GM12878 (cell line): ENCODE measurements at regions not wholly inside any gene's neighbourhood (a gene's known extent, or its start where the extent isn't known, plus 50 kb on each side); places are given as distances from the start of the nearest gene placed in this dataset.

Source experiments
- CTCF ChIP-seq, 3 experiments: IDR thresholded peaks in 2 of 3; conservative IDR thresholded peaks in 1 of 3; 2 replicates each; pipeline ENCODE4 v1.5.1; 2011; ENCODE audit warnings: low read depth in 3 of 3, low read length in 3 of 3, mild to moderate bottlenecking in 3 of 3, control low read depth in 2 of 3, moderate library complexity in 2 of 3, inconsistent platforms in 1 of 3, mixed read lengths in 1 of 3; ENCODE audit not compliant: control insufficient read depth in 2 of 3, insufficient read depth in 1 of 3; ENCODE audit errors: extremely low read depth in 1 of 3
- ESRRA ChIP-seq: IDR thresholded peaks from 2 replicates; pipeline ENCODE4 v1.6.1; 2012; ENCODE audit warnings: mild to moderate bottlenecking, low read length, improper control_type of control experiment
- EZH2 ChIP-seq: IDR thresholded peaks from 2 replicates; pipeline ENCODE4 v1.6.1; 2012; ENCODE audit warnings: low read depth, mild to moderate bottlenecking, control low read depth, inconsistent platforms, low read length, borderline replicate concordance; ENCODE audit not compliant: control insufficient read depth
- POLR2A ChIP-seq: IDR thresholded peaks from 2 replicates; pipeline ENCODE4 v1.6.1; 2011; ENCODE audit warnings: low read depth, mild to moderate bottlenecking, low read length
- SIX5 ChIP-seq: IDR thresholded peaks from 2 replicates; pipeline ENCODE4 v1.6.1; 2011; ENCODE audit warnings: mild to moderate bottlenecking, low read depth, low read length, moderate library complexity; ENCODE audit not compliant: severe bottlenecking
- YY1 ChIP-seq: IDR thresholded peaks from 2 replicates; pipeline ENCODE4 v1.6.1; 2011; ENCODE audit warnings: low read depth, mild to moderate bottlenecking, low read length
- TF ChIP-seq, protein P1 (sequence below): IDR thresholded peaks from 2 replicates; pipeline ENCODE4 v1.6.1; 2012; ENCODE audit warnings: low read depth, low read length, improper control_type of control experiment

GRCh38 chr12:116384175-116384574 lies 106.7 kb upstream of the MED13L start:
- TF ChIP-seq ESRRA, result no peak
- TF ChIP-seq YY1, result no peak
- TF ChIP-seq SIX5, result no peak
- no peak for TF ChIP-seq EZH2
- no peak for TF ChIP-seq CTCF (IDR thresholded peaks at IDR 0.05 in 2 of 3, conservative IDR thresholded peaks at IDR 0.05 in 1 of 3; ENCODE audit: control insufficient read depth in 2 of 3, extremely low read depth in 1 of 3, insufficient read depth in 1 of 3, low read depth in 3 of 3, low read length in 3 of 3)
- no peak for TF ChIP-seq POLR2A
- TF ChIP-seq, protein P1, sequence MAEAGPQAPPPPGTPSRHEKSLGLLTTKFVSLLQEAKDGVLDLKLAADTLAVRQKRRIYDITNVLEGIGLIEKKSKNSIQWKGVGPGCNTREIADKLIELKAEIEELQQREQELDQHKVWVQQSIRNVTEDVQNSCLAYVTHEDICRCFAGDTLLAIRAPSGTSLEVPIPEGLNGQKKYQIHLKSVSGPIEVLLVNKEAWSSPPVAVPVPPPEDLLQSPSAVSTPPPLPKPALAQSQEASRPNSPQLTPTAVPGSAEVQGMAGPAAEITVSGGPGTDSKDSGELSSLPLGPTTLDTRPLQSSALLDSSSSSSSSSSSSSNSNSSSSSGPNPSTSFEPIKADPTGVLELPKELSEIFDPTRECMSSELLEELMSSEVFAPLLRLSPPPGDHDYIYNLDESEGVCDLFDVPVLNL, result no peak
